HCT116 (cell line): ENCODE measurements at regions not wholly inside any gene's neighbourhood (a gene's known extent, or its start where the extent isn't known, plus 50 kb on each side); places are given as distances from the start of the nearest gene placed in this dataset.

Source experiments
- ATAC-seq: fragments of 200-7000 bp; cut with Tn5 transposase; 2 replicates; pipeline ENCODE4 v1.9.1; 2020; ENCODE audit warnings: mild to moderate bottlenecking, moderate library complexity
- BruUV-seq: library from RNA; stranded (reverse); fragments of 400-500 nt; replicated peaks from 2 replicates; lab custom pipeline; 2021; lab: Mats Ljungman, UMichigan
- CTCF ChIA-PET: fragments of 300-600 bp; sonication (Branson Sonifier 250); formaldehyde crosslinking; loops from one replicate; lab custom pipeline; 2021; ENCODE audit warnings: antibody characterized with exemption; lab: Charles Lee
- POLR2A ChIA-PET: fragments of 300-600, 350-600 bp; sonication (Branson Sonifier 250); formaldehyde crosslinking; loops from one replicate; lab custom pipeline; 2021; ENCODE audit warnings: antibody characterized with exemption; lab: Charles Lee
- RAD21 ChIA-PET, 2 experiments: fragments of 300-600 bp; sonication (Branson Sonifier 250); formaldehyde crosslinking; loops; one replicate each; lab custom pipeline; 2023; ENCODE audit warnings: low total read pairs in 2 of 2; ENCODE audit not compliant: uncharacterized antibody in 2 of 2, unreplicated experiment in 2 of 2, low non-redundant PET in 1 of 2; lab: Charles Lee
- DNase-seq: peaks from one replicate; pipeline ENCODE4 v3.0.0-alpha.2; 2010; ENCODE audit warnings: low read depth, low spot score
- H2AFZ ChIP-seq: fragments of 200-600 bp; shearing (Covaris generic), sonication (generic); 2 replicates; pipeline ENCODE4 v1.6.1; 2017; ENCODE audit warnings: low read depth, mixed run types, mixed read lengths, antibody characterized with exemption, low read length; ENCODE audit not compliant: poor library complexity, severe bottlenecking
- H3K27ac ChIP-seq: 2 replicates; pipeline ENCODE4 v1.5.1; 2012; ENCODE audit warnings: low read depth, low read length
- H3K27me3 ChIP-seq: fragments of 200-600 bp; sonication (generic); 2 replicates; pipeline ENCODE4 v1.6.1; 2016; ENCODE audit warnings: mixed run types, low read length, mixed read lengths; ENCODE audit not compliant: insufficient read depth
- H3K36me3 ChIP-seq, 2 experiments: fragments of 200-500 bp in 1 of 2; fragments of 200-600 bp in 1 of 2; sonication (Bioruptor generic) in 1 of 2; sonication (generic) in 1 of 2; 2 replicates each; pipeline versions ENCODE4 v1.5.1 to v1.6.1; 2014 to 2016; ENCODE audit warnings: low read length in 2 of 2, inconsistent platforms in 1 of 2, mixed read lengths in 1 of 2, mixed run types in 1 of 2; ENCODE audit not compliant: insufficient read depth in 2 of 2, control insufficient read depth in 1 of 2
- H3K4me1 ChIP-seq, 2 experiments: fragments of 200-600 bp in 1 of 2; sonication (generic) in 1 of 2; 2 replicates each; pipeline versions ENCODE4 v1.5.1 to v1.6.1; 2012 to 2017; ENCODE audit warnings: low read length in 2 of 2, inconsistent platforms in 1 of 2, mild to moderate bottlenecking in 1 of 2, mixed read lengths in 1 of 2, mixed run types in 1 of 2, moderate library complexity in 1 of 2; ENCODE audit not compliant: insufficient read depth in 2 of 2, control insufficient read depth in 1 of 2
- H3K4me2 ChIP-seq: fragments of 200-600 bp; sonication (generic); 2 replicates; pipeline ENCODE4 v1.6.1; 2017; ENCODE audit warnings: mixed run types, low read length, mixed read lengths
- H3K4me3 ChIP-seq, 2 experiments: fragments of 200-600 bp in 1 of 2; sonication (generic) in 1 of 2; replicated peaks in 1 of 2; 2 replicates each; pipeline ENCODE4 v1.5.1; 2011 to 2016; ENCODE audit warnings: low read length in 2 of 2, control low read depth in 1 of 2, low read depth in 1 of 2, mild to moderate bottlenecking in 1 of 2, mixed read lengths in 1 of 2, mixed run types in 1 of 2
- H3K79me2 ChIP-seq: fragments of 200-600 bp; sonication (generic); 2 replicates; pipeline ENCODE4 v1.6.1; 2017; ENCODE audit warnings: mild to moderate bottlenecking, mixed run types, low read length, moderate library complexity, mixed read lengths; ENCODE audit not compliant: insufficient read depth
- H3K9ac ChIP-seq: fragments of 200-600 bp; sonication (generic); 2 replicates; pipeline ENCODE4 v1.6.1; 2016; ENCODE audit warnings: low read length, mixed read lengths
- H3K9me2 ChIP-seq: fragments of 200-600 bp; sonication (generic), shearing (Covaris generic); 2 replicates; pipeline ENCODE4 v1.6.1; 2017; ENCODE audit warnings: mixed run types, mild to moderate bottlenecking, moderate library complexity; ENCODE audit not compliant: insufficient read depth
- H3K9me3 ChIP-seq, 2 experiments: fragments of 200-500 bp in 1 of 2; fragments of 200-600 bp in 1 of 2; sonication (Bioruptor generic) in 1 of 2; sonication (generic) in 1 of 2; 2 replicates each; pipeline ENCODE4 v1.6.1; 2014 to 2017; ENCODE audit warnings: low read length in 2 of 2, mixed read lengths in 2 of 2, inconsistent platforms in 1 of 2, low read depth in 1 of 2, mild to moderate bottlenecking in 1 of 2, mixed run types in 1 of 2, moderate library complexity in 1 of 2; ENCODE audit not compliant: control insufficient read depth in 1 of 2, insufficient read depth in 1 of 2
- H4K20me1 ChIP-seq: fragments of 200-600 bp; sonication (generic), shearing (Covaris generic); 2 replicates; pipeline ENCODE4 v1.6.1; 2017; ENCODE audit warnings: mixed run types, mild to moderate bottlenecking, moderate library complexity; ENCODE audit not compliant: insufficient read depth
- CBX3 ChIP-seq: IDR thresholded peaks from 2 replicates; pipeline ENCODE4 v1.6.1; 2012; ENCODE audit warnings: low read depth
- CEBPB ChIP-seq: IDR thresholded peaks from 2 replicates; pipeline ENCODE4 v1.6.1; 2012; ENCODE audit warnings: low read depth
- EZH2 ChIP-seq: fragments of 200-600 bp; sonication (generic); IDR thresholded peaks from 2 replicates; pipeline ENCODE4 v1.6.1; 2017; ENCODE audit warnings: antibody characterized with exemption, mixed run types
- EZH2phosphoT487 ChIP-seq: fragments of 200-600 bp; IDR thresholded peaks from 2 replicates; pipeline ENCODE4 v1.6.1; 2018; ENCODE audit warnings: antibody characterized with exemption, borderline replicate concordance
- FOSL1 ChIP-seq: IDR thresholded peaks from 2 replicates; pipeline ENCODE4 v1.6.1; 2012; ENCODE audit warnings: low read depth
- JUND ChIP-seq: IDR thresholded peaks from 2 replicates; pipeline ENCODE4 v1.6.1; 2012
- POLR2A ChIP-seq: IDR thresholded peaks from 2 replicates; pipeline ENCODE4 v1.7.0; 2011; ENCODE audit warnings: borderline replicate concordance; ENCODE audit not compliant: insufficient read depth, insufficient read length; ENCODE audit errors: extremely low read depth
- RAD21 ChIP-seq: IDR thresholded peaks from 2 replicates; pipeline ENCODE4 v1.6.1; 2012; ENCODE audit warnings: low read depth, mild to moderate bottlenecking
- SRF ChIP-seq: IDR thresholded peaks from 2 replicates; pipeline ENCODE4 v1.6.1; 2012; ENCODE audit warnings: low read depth
- TCF7L2 ChIP-seq: IDR thresholded peaks from 2 replicates; pipeline ENCODE4 v1.7.0; 2011; ENCODE audit warnings: borderline replicate concordance, inconsistent platforms; ENCODE audit not compliant: insufficient read depth, insufficient read length; ENCODE audit errors: extremely low read depth
- ZNF274 ChIP-seq: fragments of 200-500 bp; sonication (Bioruptor generic); IDR thresholded peaks from 2 replicates; pipeline ENCODE4 v1.6.1; 2014; ENCODE audit warnings: mild to moderate bottlenecking, low read depth, low read length, inconsistent platforms
- intact Hi-C: fragments of 100-400 bp; cut with micrococcal nuclease; formaldehyde crosslinking; loops from 2 replicates; pipeline ENCODE4 v1.10.0; 2022
- TF ChIP-seq, protein P1 (sequence below): IDR thresholded peaks from 2 replicates; pipeline ENCODE4 v1.6.1; 2011; ENCODE audit warnings: mild to moderate bottlenecking, low read length, moderate library complexity; ENCODE audit not compliant: insufficient replicate concordance; ENCODE audit errors: extremely low read depth
- TF ChIP-seq, protein P2 (sequence below): IDR thresholded peaks from 2 replicates; pipeline ENCODE4 v1.6.1; 2012

GRCh38 chr9:106587042-106587441 is 275.9 kb upstream of the ZNF462 start (continued):
- TF ChIP-seq EZH2: no peak

GRCh38 chr9:106588626-106589025 is 274.3 kb upstream of the ZNF462 start:
- POLR2A ChIA-PET: no interaction called here
- no peak overlapping the region for H3K27ac ChIP-seq
- peak overlapping the region; percentile 80 for H2AFZ ChIP-seq
- CTCF ChIA-PET: no interaction called here
- H3K4me3 ChIP-seq: no peak overlapping the region
- peaks cover 4 to 11% of the 10 kb centered on the region in 2 experiments for H3K4me1 ChIP-seq
- H3K27me3 ChIP-seq: no peaks in the 10 kb centered on the region
- DNase-seq (peak; percentile 18), ATAC-seq (peak; percentile 79)
- no TSS peak for BruUV-seq
- TF ChIP-seq FOSL1: peak; percentile 22; the same call in 1 of the 2 replicates
- TF ChIP-seq, protein P1, sequence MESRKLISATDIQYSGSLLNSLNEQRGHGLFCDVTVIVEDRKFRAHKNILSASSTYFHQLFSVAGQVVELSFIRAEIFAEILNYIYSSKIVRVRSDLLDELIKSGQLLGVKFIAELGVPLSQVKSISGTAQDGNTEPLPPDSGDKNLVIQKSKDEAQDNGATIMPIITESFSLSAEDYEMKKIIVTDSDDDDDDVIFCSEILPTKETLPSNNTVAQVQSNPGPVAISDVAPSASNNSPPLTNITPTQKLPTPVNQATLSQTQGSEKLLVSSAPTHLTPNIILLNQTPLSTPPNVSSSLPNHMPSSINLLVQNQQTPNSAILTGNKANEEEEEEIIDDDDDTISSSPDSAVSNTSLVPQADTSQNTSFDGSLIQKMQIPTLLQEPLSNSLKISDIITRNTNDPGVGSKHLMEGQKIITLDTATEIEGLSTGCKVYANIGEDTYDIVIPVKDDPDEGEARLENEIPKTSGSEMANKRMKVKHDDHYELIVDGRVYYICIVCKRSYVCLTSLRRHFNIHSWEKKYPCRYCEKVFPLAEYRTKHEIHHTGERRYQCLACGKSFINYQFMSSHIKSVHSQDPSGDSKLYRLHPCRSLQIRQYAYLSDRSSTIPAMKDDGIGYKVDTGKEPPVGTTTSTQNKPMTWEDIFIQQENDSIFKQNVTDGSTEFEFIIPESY: no peak
- H3K36me3 ChIP-seq: no peaks in the 10 kb centered on the region
- no peaks in the 10 kb centered on the region for H3K9me3 ChIP-seq
- no peaks in the 10 kb centered on the region for H4K20me1 ChIP-seq
- H3K4me2 ChIP-seq: peak overlapping the region; percentile 52
- RAD21 ChIA-PET: no interaction called here
- H3K9me2 ChIP-seq: no peaks in the 10 kb centered on the region
- H3K79me2 ChIP-seq: no peaks in the 10 kb centered on the region
- intact Hi-C loops: no loop called here
- no peak overlapping the region for H3K9ac ChIP-seq

- RAD21 ChIA-PET: no interaction called here
- H3K36me3 ChIP-seq: no peaks in the 10 kb centered on the region
- ATAC-seq (no peak), DNase-seq (no peak)
- no peaks in the 10 kb centered on the region for H3K9me3 ChIP-seq
- intact Hi-C loops: no loop called here
- H3K27me3 ChIP-seq: no peaks in the 10 kb centered on the region
- no peak overlapping the region for H3K9ac ChIP-seq
- no peak overlapping the region for H2AFZ ChIP-seq
- no peaks in the 10 kb centered on the region for H3K79me2 ChIP-seq
- H3K27ac ChIP-seq: no peak overlapping the region
- no TSS peak for BruUV-seq
- no peaks in the 10 kb centered on the region for H3K9me2 ChIP-seq
- peaks cover 4 to 11% of the 10 kb centered on the region in 2 experiments for H3K4me1 ChIP-seq
- no peak overlapping the region for H3K4me3 ChIP-seq
- no peaks in the 10 kb centered on the region for H4K20me1 ChIP-seq
- TF ChIP-seq ZNF274: no peak
- TF ChIP-seq EZH2phosphoT487: no peak
- TF ChIP-seq, protein P1: no peak
- TF ChIP-seq EZH2: no peak
- TF ChIP-seq TCF7L2: no peak
- TF ChIP-seq, protein P2, sequence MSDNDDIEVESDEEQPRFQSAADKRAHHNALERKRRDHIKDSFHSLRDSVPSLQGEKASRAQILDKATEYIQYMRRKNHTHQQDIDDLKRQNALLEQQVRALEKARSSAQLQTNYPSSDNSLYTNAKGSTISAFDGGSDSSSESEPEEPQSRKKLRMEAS: no peak
- TF ChIP-seq FOSL1: no peak
- no peak for TF ChIP-seq RAD21
- no peak for TF ChIP-seq POLR2A
- no peak for TF ChIP-seq SRF
- TF ChIP-seq JUND: no peak
- TF ChIP-seq CEBPB: no peak
- no peak for TF ChIP-seq CBX3
- CTCF ChIA-PET: no interaction called here
- no peak overlapping the region for H3K4me2 ChIP-seq
- POLR2A ChIA-PET: no interaction called here
These were observed 272.0 kb upstream of the ZNF462 start for GRCh38 chr9:106590759-106591505.
